ENCODE measurements at regions not wholly inside any gene's neighbourhood (a gene's known extent, or its start where the extent isn't known, plus 50 kb on each side); places are given as distances from the start of the nearest gene placed in this dataset.

GRCh38 chr9:78806492-78807160 is 509.7 kb downstream of the PSAT1 start:
- no peaks in the 10 kb centered on the region for H3K79me2 ChIP-seq (ENCODE audit: control insufficient read depth in 1 of 2, insufficient read depth in 2 of 2, low read length in 2 of 2)
- H2BK20ac ChIP-seq (ENCODE audit: low read length) = no peak overlapping the region
- H2BK120ac ChIP-seq (replicated peaks; ENCODE audit: low read depth, low read length) = no peak overlapping the region
- H3K56ac ChIP-seq (replicated peaks; ENCODE audit: insufficient read length, low read depth, low read length) = no peak overlapping the region
- H3K18ac ChIP-seq (ENCODE audit: extremely low read depth, low read length) = no peak overlapping the region
- no peak overlapping the region for H2BK12ac ChIP-seq (ENCODE audit: low read depth, low read length)
- no peaks in the 10 kb centered on the region for H3K36me3 ChIP-seq (ENCODE audit: control insufficient read depth in 2 of 4, insufficient read depth in 4 of 4, low read length in 3 of 4)
- 88% methylated on average over 4 of the region's 4 CpGs; no CpG with 5 or more reads in 1 of the 2 experiments for WGBS, 2 experiments (ENCODE audit: extremely low coverage in 1 of 2, insufficient coverage in 1 of 2, insufficient read length in 1 of 2, insufficient replicate concordance in 2 of 2, low coverage in 1 of 2, low lambda C conversion rate in 2 of 2, missing lambda C conversion rate in 1 of 2)
- no peak overlapping the region for H4K8ac ChIP-seq (ENCODE audit: extremely low read depth, insufficient read depth, low read length)
- no peak overlapping the region for H2AFZ ChIP-seq (ENCODE audit: low read length)
- no peak overlapping the region for H3K23ac ChIP-seq (ENCODE audit: insufficient read length)
- H3K14ac ChIP-seq (ENCODE audit: insufficient read length) = no peak overlapping the region
- H3K4me3 ChIP-seq (ENCODE audit: extremely low read depth in 1 of 4, insufficient read depth in 2 of 4, low read depth in 3 of 4, low read length in 4 of 4) = no peak overlapping the region
- no peak for FAIRE-seq
- no peaks in the 10 kb centered on the region for H3K9me3 ChIP-seq (ENCODE audit: insufficient read depth in 2 of 2, low read depth in 1 of 2, low read length in 1 of 2)
- H3K27me3 ChIP-seq (replicated peaks in 1 of 4; ENCODE audit: control insufficient read depth in 3 of 4, extremely low read depth in 1 of 4, insufficient read depth in 3 of 4, low read length in 3 of 4) = no peaks in the 10 kb centered on the region
- H3K4me2 ChIP-seq (ENCODE audit: insufficient read depth in 1 of 2, low read depth in 2 of 2, low read length in 2 of 2) = no peak overlapping the region
- H4K91ac ChIP-seq (replicated peaks; ENCODE audit: insufficient read length, low read length) = no peak overlapping the region
- no peak for DNase-seq (ENCODE audit: low read depth in 1 of 2, low spot score in 2 of 2)
- ChIA-PET POLR2A (ENCODE audit: partially characterized antibody) (no interaction called here), CTCF (ENCODE audit: partially characterized antibody) (no interaction called here)
- no peak overlapping the region for H2BK5ac ChIP-seq (ENCODE audit: low read depth, low read length)
- H4K5ac ChIP-seq (ENCODE audit: insufficient read length, low read depth, low read length) = no peak overlapping the region
- no peak overlapping the region for H3K4ac ChIP-seq (replicated peaks; ENCODE audit: insufficient read length, low read depth, low read length)
- H2BK15ac ChIP-seq (ENCODE audit: low read length) = no peak overlapping the region
- H3K9ac ChIP-seq (replicated peaks in 1 of 4; ENCODE audit: extremely low read depth in 1 of 4, low read depth in 3 of 4, low read length in 3 of 4) = no peak overlapping the region
- no peaks in the 10 kb centered on the region for H3K23me2 ChIP-seq (ENCODE audit: low read depth, low read length)
- H3K27ac ChIP-seq (ENCODE audit: low read depth, low read length) = no peak overlapping the region
- H3K4me1 ChIP-seq (replicated peaks in 1 of 4; ENCODE audit: control insufficient read depth in 3 of 4, insufficient read depth in 4 of 4, low read length in 3 of 4) = no peaks in the 10 kb centered on the region
- H3K79me1 ChIP-seq (ENCODE audit: low read depth, low read length) = no peaks in the 10 kb centered on the region
- no peaks in the 10 kb centered on the region for H4K20me1 ChIP-seq (replicated peaks in 1 of 2; ENCODE audit: control insufficient read depth in 1 of 2, insufficient read depth in 2 of 2, low read length in 2 of 2)
- H2AK5ac ChIP-seq (ENCODE audit: low read depth, low read length) = no peak overlapping the region
- TF ChIP-seq KDM5A (IDR thresholded peaks at IDR 0.05; ENCODE audit: low read length) (no peak), ASH2L (IDR thresholded peaks at IDR 0.05; ENCODE audit: low read length) (no peak), SP1 (IDR thresholded peaks at IDR 0.05; ENCODE audit: low read depth, low read length) (no peak), PHF8 (conservative IDR thresholded peaks at IDR 0.05; ENCODE audit: low read depth, low read length) (no peak), HDAC6 (IDR thresholded peaks at IDR 0.05; ENCODE audit: low read depth, low read length) (no peak), SP4 (IDR thresholded peaks at IDR 0.05; ENCODE audit: low read length) (no peak), CHD1 (IDR thresholded peaks at IDR 0.05; ENCODE audit: low read depth, low read length) (no peak), SUZ12 (IDR thresholded peaks at IDR 0.05; ENCODE audit: low read length) (no peak), TCF12 (IDR thresholded peaks at IDR 0.05; ENCODE audit: low read depth, low read length) (no peak), KDM4A (IDR thresholded peaks at IDR 0.05; ENCODE audit: low read depth, low read length, severe bottlenecking) (no peak), CHD2 (IDR thresholded peaks at IDR 0.05; ENCODE audit: low read length) (no peak), HDAC2 (IDR thresholded peaks at IDR 0.05; ENCODE audit: borderline replicate concordance in 1 of 2, low read depth in 2 of 2, low read length in 2 of 2) (no peak), EP300 (IDR thresholded peaks at IDR 0.05; ENCODE audit: borderline replicate concordance in 1 of 2, low read depth in 2 of 2, low read length in 2 of 2) (no peak), POU5F1 (IDR thresholded peaks at IDR 0.05; ENCODE audit: low read depth, low read length) (no peak)
